HepG2 (cell line): ENCODE measurements at regions not wholly inside any gene's neighbourhood (a gene's known extent, or its start where the extent isn't known, plus 50 kb on each side); places are given as distances from the start of the nearest gene placed in this dataset.

Experiments used
- ATAC-seq: fragments of 200-7000 bp; cut with Tn5 transposase; 3 replicates; pipeline ENCODE4 v1.9.1; 2020; ENCODE audit warnings: mild to moderate bottlenecking, moderate library complexity
- BruUV-seq: library from RNA; stranded (reverse); fragments of 400-500 nt; replicated peaks from 2 replicates; lab custom pipeline; 2021; lab: Mats Ljungman, UMichigan
- CTCF ChIA-PET: fragments of 300-600 bp; formaldehyde crosslinking; extraction: SDS; loops from one replicate; lab custom pipeline; 2021; ENCODE audit warnings: low total read pairs, inconsistent platforms, low intra/inter-chr PET ratio; lab: Yijun Ruan, JAX
- POLR2A ChIA-PET: fragments of 350-600 bp; sonication (Branson Sonifier 250); formaldehyde crosslinking; loops from one replicate; lab custom pipeline; 2020; ENCODE audit warnings: antibody characterized with exemption, inconsistent platforms; lab: Yijun Ruan, JAX
- DNase-seq: peaks from one replicate; pipeline ENCODE4 v3.0.0-alpha.2; 2015; ENCODE audit warnings: low spot score
- FAIRE-seq: peaks from 3 replicates; lab custom pipeline; 2011; peaks lifted over from hg19 to GRCh38; lab: Jason Lieb, UNC
- H2AFZ ChIP-seq: one replicate; pipeline ENCODE4 v1.6.1; 2011; ENCODE audit warnings: low read length, inconsistent platforms
- H3K27ac ChIP-seq: fragments of 300-600 bp; 3 replicates; pipeline ENCODE4 v1.8.0; 2011; ENCODE audit warnings: mixed run types, mild to moderate bottlenecking, mixed read lengths, low read length, inconsistent platforms; ENCODE audit not compliant: insufficient read depth; ENCODE audit errors: extremely low read length
- H3K27me3 ChIP-seq, 2 experiments: fragments of 200-600 bp in 1 of 2; 2 replicates in 1 of 2; 3 replicates in 1 of 2; pipeline versions ENCODE4 v1.6.0 to v1.8.0; 2011; ENCODE audit warnings: low read length in 2 of 2, mild to moderate bottlenecking in 2 of 2, moderate library complexity in 2 of 2, inconsistent platforms in 1 of 2; ENCODE audit not compliant: insufficient read depth in 2 of 2, control insufficient read depth in 1 of 2
- H3K36me3 ChIP-seq, 2 experiments: fragments of 200-600 bp in 1 of 2; replicated peaks in 1 of 2; 2 replicates in 1 of 2; 3 replicates in 1 of 2; pipeline versions ENCODE4 v1.5.1 to v1.8.0; 2011; ENCODE audit warnings: low read length in 2 of 2, inconsistent platforms in 1 of 2; ENCODE audit not compliant: insufficient read depth in 2 of 2, control insufficient read depth in 1 of 2
- H3K4me1 ChIP-seq: 2 replicates; pipeline ENCODE4 v1.5.1; 2012; ENCODE audit warnings: low read length, inconsistent platforms; ENCODE audit not compliant: insufficient read depth
- H3K4me2 ChIP-seq: 2 replicates; pipeline ENCODE4 v1.6.0; 2011; ENCODE audit warnings: low read depth, low read length, inconsistent platforms
- H3K4me3 ChIP-seq, 3 experiments: fragments of 200-600 bp in 1 of 3; sonication (generic), shearing (Covaris generic) in 1 of 3; replicated peaks in 1 of 3; 2 replicates each; pipeline ENCODE4 v1.5.1; 2011 to 2016; ENCODE audit warnings: low read length in 3 of 3, inconsistent platforms in 2 of 3, low read depth in 2 of 3, mild to moderate bottlenecking in 2 of 3, control low read depth in 1 of 3, mixed read lengths in 1 of 3; ENCODE audit not compliant: insufficient read depth in 1 of 3
- H3K79me2 ChIP-seq: one replicate; pipeline ENCODE4 v1.6.1; 2011; ENCODE audit warnings: low read length, inconsistent platforms; ENCODE audit not compliant: insufficient read depth
- H3K9ac ChIP-seq: 2 replicates; pipeline ENCODE4 v1.6.0; 2011; ENCODE audit warnings: mild to moderate bottlenecking, low read depth, low read length, inconsistent platforms; ENCODE audit not compliant: insufficient read depth
- H3K9me3 ChIP-seq: 2 replicates; pipeline ENCODE4 v1.5.1; 2012; ENCODE audit warnings: mild to moderate bottlenecking, low read length
- H4K20me1 ChIP-seq: 2 replicates; pipeline ENCODE4 v1.6.0; 2011; ENCODE audit warnings: inconsistent platforms, mild to moderate bottlenecking, low read length, moderate library complexity; ENCODE audit not compliant: insufficient read depth
- BRCA1 ChIP-seq: sonication (generic); formaldehyde crosslinking; IDR thresholded peaks from 2 replicates; pipeline ENCODE4 v1.4.0; 2020; ENCODE audit warnings: missing genetic modification reagents
- CAMTA2 ChIP-seq: sonication (generic); formaldehyde crosslinking; IDR thresholded peaks from 2 replicates; pipeline ENCODE4 v1.4.0; 2020; ENCODE audit warnings: mild to moderate bottlenecking, missing genetic modification reagents, borderline replicate concordance
- ELF1 ChIP-seq: sonication (generic); formaldehyde crosslinking; IDR thresholded peaks from 2 replicates; pipeline ENCODE4 v1.4.0; 2020; ENCODE audit warnings: missing genetic modification reagents
- ETV5 ChIP-seq: IDR thresholded peaks from 2 replicates; pipeline ENCODE4 v1.6.1; 2018; ENCODE audit warnings: missing biosample characterization, missing genetic modification reagents, inconsistent platforms, borderline replicate concordance
- GABPA ChIP-seq, 2 experiments: IDR thresholded peaks; 2 replicates each; pipeline ENCODE4 v1.6.1; 2011 to 2016; ENCODE audit warnings: low read depth in 2 of 2, low read length in 1 of 2, missing biosample characterization in 1 of 2, missing genetic modification characterization in 1 of 2
- GLI4 ChIP-seq: sonication (generic); formaldehyde crosslinking; IDR thresholded peaks from 2 replicates; pipeline ENCODE4 v1.5.1; 2020; ENCODE audit warnings: missing genetic modification reagents, mild to moderate bottlenecking, moderate library complexity, borderline replicate concordance
- KMT2A ChIP-seq: sonication (generic); formaldehyde crosslinking; IDR thresholded peaks from 2 replicates; pipeline ENCODE4 v1.4.0; 2020; ENCODE audit warnings: missing genetic modification reagents
- MTA1 ChIP-seq: sonication (generic); formaldehyde crosslinking; IDR thresholded peaks from 2 replicates; pipeline ENCODE4 v1.4.0; 2020; ENCODE audit warnings: missing genetic modification reagents, mild to moderate bottlenecking, borderline replicate concordance
- POLR2A ChIP-seq, 2 experiments: IDR thresholded peaks; 2 replicates each; pipeline ENCODE4 v1.6.1; 2011; ENCODE audit warnings: low read depth in 2 of 2, low read length in 2 of 2, mild to moderate bottlenecking in 1 of 2, moderate library complexity in 1 of 2; ENCODE audit not compliant: insufficient read depth in 1 of 2
- REL ChIP-seq: sonication (generic); formaldehyde crosslinking; conservative IDR thresholded peaks from 2 replicates; pipeline ENCODE4 v1.8.0; 2022; ENCODE audit warnings: mild to moderate bottlenecking, missing genetic modification reagents, moderate library complexity
- RFXAP ChIP-seq: sonication (generic); formaldehyde crosslinking; IDR thresholded peaks from 2 replicates; pipeline ENCODE4 v1.4.0; 2020; ENCODE audit warnings: missing genetic modification reagents, borderline replicate concordance
- TOPORS ChIP-seq: sonication (generic); formaldehyde crosslinking; IDR thresholded peaks from 2 replicates; pipeline ENCODE4 v1.8.0; 2023; ENCODE audit warnings: mild to moderate bottlenecking, missing genetic modification reagents
- TRIM24 ChIP-seq: sonication (generic); formaldehyde crosslinking; IDR thresholded peaks from 2 replicates; pipeline ENCODE4 v1.8.0; 2022; ENCODE audit warnings: mild to moderate bottlenecking, missing genetic modification reagents
- ZFP37 ChIP-seq: sonication (generic); formaldehyde crosslinking; IDR thresholded peaks from 2 replicates; pipeline ENCODE4 v1.4.0; 2020; ENCODE audit warnings: missing genetic modification reagents, borderline replicate concordance
- ZKSCAN1 ChIP-seq: fragments of 150-350 bp; IDR thresholded peaks from 2 replicates; pipeline ENCODE4 v1.6.1; 2014; ENCODE audit warnings: low read length
- ZNF253 ChIP-seq: sonication (generic); formaldehyde crosslinking; IDR thresholded peaks from 2 replicates; pipeline ENCODE4 v1.8.0; 2022; ENCODE audit warnings: mild to moderate bottlenecking, missing genetic modification reagents, borderline replicate concordance
- ZNF3 ChIP-seq: IDR thresholded peaks from 2 replicates; pipeline ENCODE4 v1.7.0; 2017; ENCODE audit warnings: inconsistent platforms
- ZNF546 ChIP-seq: sonication (generic); formaldehyde crosslinking; conservative IDR thresholded peaks from 2 replicates; pipeline ENCODE4 v1.8.1; 2023; ENCODE audit warnings: mild to moderate bottlenecking, missing genetic modification reagents
- WGBS: methylation state at CpG from one replicate; pipeline ENCODE4 v1.1.6; 2017; ENCODE audit warnings: low lambda C conversion rate; 5-methylcytosine and 5-hydroxymethylcytosine counted together
- in situ Hi-C: cut with HindIII; loops from 2 replicates; pipeline ENCODE4 v1.10.0; 2017; ENCODE audit warnings: low pct_unique_long_range_greater_than_20kb; ENCODE audit not compliant: extremely low pct_ligation_motif_present
- intact Hi-C: fragments of 100-400 bp; cut with micrococcal nuclease; formaldehyde crosslinking; loops from one replicate; pipeline ENCODE4 v1.10.0; 2022; ENCODE audit not compliant: unreplicated experiment
- TF ChIP-seq, protein P1 (sequence below): sonication (generic); formaldehyde crosslinking; IDR thresholded peaks from 2 replicates; pipeline ENCODE4 v1.4.0; 2020; ENCODE audit warnings: missing genetic modification reagents, borderline replicate concordance

DNA sequence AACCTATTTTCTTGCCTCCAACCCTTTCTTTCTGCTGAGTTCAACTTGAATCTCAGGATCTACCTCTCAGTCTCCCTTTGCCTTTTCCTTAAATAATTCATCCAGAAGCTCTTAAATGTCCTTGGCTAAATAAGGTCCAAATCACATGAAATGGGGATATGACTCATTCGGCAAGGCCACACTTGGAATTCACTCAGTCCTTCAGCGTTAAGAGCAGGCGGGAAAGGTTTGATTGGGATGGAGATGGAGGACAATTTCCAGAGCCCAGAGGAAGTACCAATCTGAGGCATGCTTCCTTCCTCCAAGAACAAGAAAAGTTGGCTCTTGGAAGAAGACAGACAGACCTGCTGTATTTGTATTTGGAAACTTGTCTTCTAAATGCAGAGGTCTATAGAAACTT is 128.5 kb downstream of the PROX1 start:
- no peak overlapping the region for H3K4me2 ChIP-seq
- H3K79me2 ChIP-seq, result no peaks in the 10 kb centered on the region
- DNase-seq (no peak), ATAC-seq (no peak)
- no peak overlapping the region for H3K9ac ChIP-seq
- intact Hi-C loops, result no loop called here
- BruUV-seq, result no TSS peak
- no peak overlapping the region for H3K4me3 ChIP-seq
- TF ChIP-seq ZKSCAN1 (no peak), ELF1 (no peak), BRCA1 (CRISPR knock-in tag) (no peak), ZNF3 (no peak), MTA1 (CRISPR knock-in tag) (no peak), KMT2A (CRISPR knock-in tag) (no peak), GLI4 (no peak), TRIM24 (no peak), ETV5 (no peak), CAMTA2 (CRISPR knock-in tag) (no peak), ZNF253 (CRISPR knock-in tag) (no peak), REL (no peak), ZNF546 (CRISPR knock-in tag) (no peak), TOPORS (CRISPR knock-in tag) (no peak), RFXAP (CRISPR knock-in tag) (no peak), POLR2A (IDR thresholded peaks at IDR 0.05; ENCODE audit: insufficient read depth in 1 of 2, low read depth in 2 of 2, low read length in 2 of 2) (no peak), GABPA (IDR thresholded peaks at IDR 0.05; ENCODE audit: low read depth, low read length) (no peak), GABPA (CRISPR knock-in tag; IDR thresholded peaks at IDR 0.05; ENCODE audit: low read depth) (no peak), ZFP37 (CRISPR knock-in tag) (no peak)
- TF ChIP-seq, protein P1, sequence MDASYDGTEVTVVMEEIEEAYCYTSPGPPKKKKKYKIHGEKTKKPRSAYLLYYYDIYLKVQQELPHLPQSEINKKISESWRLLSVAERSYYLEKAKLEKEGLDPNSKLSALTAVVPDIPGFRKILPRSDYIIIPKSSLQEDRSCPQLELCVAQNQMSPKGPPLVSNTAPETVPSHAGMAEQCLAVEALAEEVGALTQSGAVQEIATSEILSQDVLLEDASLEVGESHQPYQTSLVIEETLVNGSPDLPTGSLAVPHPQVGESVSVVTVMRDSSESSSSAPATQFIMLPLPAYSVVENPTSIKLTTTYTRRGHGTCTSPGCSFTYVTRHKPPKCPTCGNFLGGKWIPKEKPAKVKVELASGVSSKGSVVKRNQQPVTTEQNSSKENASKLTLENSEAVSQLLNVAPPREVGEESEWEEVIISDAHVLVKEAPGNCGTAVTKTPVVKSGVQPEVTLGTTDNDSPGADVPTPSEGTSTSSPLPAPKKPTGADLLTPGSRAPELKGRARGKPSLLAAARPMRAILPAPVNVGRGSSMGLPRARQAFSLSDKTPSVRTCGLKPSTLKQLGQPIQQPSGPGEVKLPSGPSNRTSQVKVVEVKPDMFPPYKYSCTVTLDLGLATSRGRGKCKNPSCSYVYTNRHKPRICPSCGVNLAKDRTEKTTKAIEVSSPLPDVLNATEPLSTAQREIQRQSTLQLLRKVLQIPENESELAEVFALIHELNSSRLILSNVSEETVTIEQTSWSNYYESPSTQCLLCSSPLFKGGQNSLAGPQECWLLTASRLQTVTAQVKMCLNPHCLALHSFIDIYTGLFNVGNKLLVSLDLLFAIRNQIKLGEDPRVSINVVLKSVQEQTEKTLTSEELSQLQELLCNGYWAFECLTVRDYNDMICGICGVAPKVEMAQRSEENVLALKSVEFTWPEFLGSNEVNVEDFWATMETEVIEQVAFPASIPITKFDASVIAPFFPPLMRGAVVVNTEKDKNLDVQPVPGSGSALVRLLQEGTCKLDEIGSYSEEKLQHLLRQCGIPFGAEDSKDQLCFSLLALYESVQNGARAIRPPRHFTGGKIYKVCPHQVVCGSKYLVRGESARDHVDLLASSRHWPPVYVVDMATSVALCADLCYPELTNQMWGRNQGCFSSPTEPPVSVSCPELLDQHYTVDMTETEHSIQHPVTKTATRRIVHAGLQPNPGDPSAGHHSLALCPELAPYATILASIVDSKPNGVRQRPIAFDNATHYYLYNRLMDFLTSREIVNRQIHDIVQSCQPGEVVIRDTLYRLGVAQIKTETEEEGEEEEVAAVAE (CRISPR knock-in tag), result no peak
- TF ChIP-seq, all 625 proteins: peak for 0
- Histone ChIP-seq H3K27ac (no peak overlapping the region), H3K4me1 (peaks cover 6% of the 10 kb centered on the region; the same call in 1 of the 2 replicates), H3K9me3 (peaks cover 14% of the 10 kb centered on the region), H4K20me1 (no peaks in the 10 kb centered on the region), H3K36me3 (no peaks in the 10 kb centered on the region), H2AFZ (no peak overlapping the region), H3K27me3 (no peaks in the 10 kb centered on the region)
- in situ Hi-C loops, result loop anchor here (25.0 kb wide), 1 partner anchor 104 kb away; no protein-coding TSS in a partner anchor
- no peak for FAIRE-seq
- POLR2A ChIA-PET, result no interaction called here
- 92% methylated on average over 3 of the region's 3 CpGs for WGBS
- CTCF ChIA-PET, result no interaction called here
